Superior temporal gyrus (tissue), 1 donor: ENCODE measurements at regions not wholly inside any gene's neighbourhood (a gene's known extent, or its start where the extent isn't known, plus 50 kb on each side); places are given as distances from the start of the nearest gene placed in this dataset.
A peak's percentile ranks its signal among the peaks of the same experiment; 100 is the strongest.

Experiments used
- DNase-seq: peaks from one replicate; pipeline ENCODE4 v3.0.0-alpha.2; 2016; ENCODE audit errors: extremely low spot score

- DNase-seq = no peak
Measured at GRCh38 chr1:47574451-47575165, 136.8 kb downstream of the FOXD2 start.

DNA sequence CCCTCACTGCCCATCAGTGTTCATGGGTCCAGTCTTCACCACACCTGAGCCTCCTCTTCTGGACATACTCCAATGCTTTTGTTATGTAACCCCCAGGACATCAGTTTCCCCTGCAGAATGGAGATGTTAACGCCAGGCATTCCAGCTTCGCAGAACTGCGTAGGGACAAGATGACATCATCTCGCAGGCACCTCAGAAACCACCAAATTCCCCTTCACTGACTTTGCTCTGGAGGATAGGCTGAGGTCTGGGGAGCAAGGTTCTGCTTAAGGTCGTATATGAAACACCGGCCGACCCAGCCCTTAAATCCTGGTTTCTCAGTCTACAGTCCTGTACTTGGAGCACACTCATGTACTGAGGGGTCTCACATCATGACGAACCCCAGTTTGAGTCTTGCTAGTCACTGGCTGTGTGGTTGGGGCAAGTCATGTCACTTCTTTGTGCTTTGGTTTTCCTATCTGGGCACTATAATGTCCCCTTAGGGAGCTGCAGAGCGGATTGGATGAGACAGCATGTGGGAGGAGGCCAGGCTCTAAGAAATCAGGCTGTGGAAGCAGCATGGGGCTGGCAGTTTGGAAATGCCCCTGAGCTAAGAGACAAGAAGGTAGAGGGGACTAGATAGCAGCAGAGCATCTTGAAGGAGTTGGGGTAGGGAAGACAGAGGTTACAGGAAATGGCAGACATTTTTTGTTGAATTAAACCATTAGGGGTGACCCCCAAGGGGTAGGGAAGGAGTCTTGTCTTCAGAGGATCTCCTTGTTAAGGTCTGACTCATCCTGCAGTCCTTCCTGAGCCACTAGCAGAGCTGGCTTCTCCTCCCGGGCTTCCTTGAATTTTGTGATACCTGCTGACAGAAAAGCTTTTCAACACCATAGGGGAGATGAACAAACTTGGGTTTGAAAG, 138.3 kb downstream of the FOXD2 start:
- no peak for DNase-seq

DNA sequence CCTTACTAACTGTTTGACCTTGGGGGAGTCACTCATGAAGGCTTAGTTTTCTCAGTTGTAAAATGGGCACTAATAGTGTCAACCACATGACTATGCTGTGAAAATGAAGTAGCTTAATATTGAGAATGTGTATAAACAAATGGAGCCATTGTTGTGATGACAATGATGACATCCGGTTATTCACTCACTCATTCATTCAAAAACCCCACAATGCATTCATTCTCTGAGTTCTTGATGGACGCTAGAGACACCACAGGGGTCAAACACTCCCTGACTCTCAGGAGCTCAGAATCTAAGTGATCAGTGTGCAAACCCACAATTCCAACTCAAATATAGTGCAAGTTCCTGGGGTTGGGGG, 138.9 kb downstream of the FOXD2 start:
- DNase-seq = no peak

GRCh38 chr1:47577303-47578025, 139.6 kb downstream of the FOXD2 start:
- DNase-seq = no peak

GRCh38 chr1:47578026-47578720, 140.3 kb downstream of the FOXD2 start:
- peak; percentile 44 for DNase-seq

DNA sequence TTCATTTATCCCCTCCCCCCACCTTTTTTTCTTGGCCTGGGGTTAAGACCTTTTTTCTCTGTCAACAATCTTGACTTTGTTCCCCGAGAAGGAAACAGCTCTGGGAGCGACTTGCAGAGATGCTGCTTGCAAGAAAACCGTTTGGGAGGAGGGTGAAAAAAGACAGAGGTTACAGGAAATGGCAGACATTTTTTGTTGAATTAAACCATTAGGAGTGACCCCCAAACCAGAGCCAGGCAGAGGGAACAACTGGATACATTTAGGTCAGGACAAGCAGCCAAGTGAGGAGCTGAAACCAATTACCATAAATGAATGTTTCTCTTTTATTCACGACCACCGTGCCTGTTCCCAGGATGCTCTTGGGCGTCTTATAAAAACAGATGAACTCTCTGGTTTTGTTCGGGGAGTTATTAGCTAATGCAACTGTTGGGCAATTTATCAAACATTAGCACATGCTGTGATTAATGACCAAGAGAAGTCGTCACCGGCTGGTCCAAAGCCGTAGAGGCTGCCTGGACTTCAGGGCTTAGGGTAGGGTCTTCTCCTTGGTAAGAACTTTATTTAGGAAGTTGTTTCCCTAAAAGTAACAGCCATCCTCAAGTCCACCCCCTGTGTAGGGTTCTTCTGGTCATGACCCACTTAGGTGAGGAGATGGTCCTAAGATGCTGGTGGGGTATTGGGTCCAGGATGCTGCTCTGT, 141.0 kb downstream of the FOXD2 start:
- no peak for DNase-seq

GRCh38 chr1:47579809-47580208, 142.0 kb downstream of the FOXD2 start:
- no peak for DNase-seq

DNA sequence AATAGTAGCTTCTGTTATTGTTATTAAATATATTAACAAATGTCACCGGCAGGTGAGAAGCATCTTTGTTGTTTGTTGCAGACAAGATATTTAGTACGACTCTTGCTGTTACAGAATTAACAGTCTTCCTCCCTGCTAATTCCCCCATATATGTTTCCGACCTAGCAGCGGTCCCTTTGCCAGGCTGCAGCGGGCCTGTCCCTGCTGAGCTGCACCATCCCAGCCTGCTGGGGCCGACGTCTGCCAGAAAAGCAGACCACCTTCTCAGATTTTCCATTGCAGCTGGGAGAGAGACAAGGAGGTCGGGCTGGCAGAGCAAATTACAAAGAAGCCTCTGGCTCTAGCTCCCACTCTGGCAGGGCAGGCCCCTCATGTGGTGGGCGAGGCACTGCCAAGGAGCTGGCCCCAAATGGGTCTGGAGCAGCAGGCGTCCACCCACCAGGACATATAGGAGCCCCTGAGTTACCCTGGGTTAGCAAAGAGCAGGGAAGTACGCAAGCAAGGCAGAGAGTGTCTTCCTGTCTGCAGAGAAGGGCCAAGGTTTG, 142.7 kb downstream of the FOXD2 start:
- no peak for DNase-seq

GRCh38 chr1:47582891-47583608, 145.2 kb downstream of the FOXD2 start:
- DNase-seq = no peak

DNA sequence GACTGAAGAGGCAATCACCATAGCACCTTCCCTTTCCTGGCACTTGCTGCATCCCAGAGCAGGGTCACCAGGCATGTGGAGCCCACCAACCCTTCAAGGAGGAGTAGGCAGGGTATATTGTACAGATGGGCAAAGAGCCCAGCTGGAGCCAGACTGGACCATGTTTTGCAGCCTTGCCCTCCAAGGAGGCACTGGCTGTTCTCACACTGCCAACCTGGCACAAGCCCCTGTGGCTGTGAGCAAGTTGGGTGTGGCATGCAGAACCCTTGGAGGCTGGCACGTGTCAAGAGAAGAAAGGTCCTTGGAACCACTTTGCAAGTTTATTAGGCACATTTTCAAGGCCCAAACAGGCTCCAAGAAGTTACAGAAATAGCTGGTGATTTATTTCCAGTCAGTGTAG, 146.4 kb downstream of the FOXD2 start:
- no peak for DNase-seq

- no peak for DNase-seq
Measured at GRCh38 chr1:47585141-47585902, 147.5 kb downstream of the FOXD2 start.

DNA sequence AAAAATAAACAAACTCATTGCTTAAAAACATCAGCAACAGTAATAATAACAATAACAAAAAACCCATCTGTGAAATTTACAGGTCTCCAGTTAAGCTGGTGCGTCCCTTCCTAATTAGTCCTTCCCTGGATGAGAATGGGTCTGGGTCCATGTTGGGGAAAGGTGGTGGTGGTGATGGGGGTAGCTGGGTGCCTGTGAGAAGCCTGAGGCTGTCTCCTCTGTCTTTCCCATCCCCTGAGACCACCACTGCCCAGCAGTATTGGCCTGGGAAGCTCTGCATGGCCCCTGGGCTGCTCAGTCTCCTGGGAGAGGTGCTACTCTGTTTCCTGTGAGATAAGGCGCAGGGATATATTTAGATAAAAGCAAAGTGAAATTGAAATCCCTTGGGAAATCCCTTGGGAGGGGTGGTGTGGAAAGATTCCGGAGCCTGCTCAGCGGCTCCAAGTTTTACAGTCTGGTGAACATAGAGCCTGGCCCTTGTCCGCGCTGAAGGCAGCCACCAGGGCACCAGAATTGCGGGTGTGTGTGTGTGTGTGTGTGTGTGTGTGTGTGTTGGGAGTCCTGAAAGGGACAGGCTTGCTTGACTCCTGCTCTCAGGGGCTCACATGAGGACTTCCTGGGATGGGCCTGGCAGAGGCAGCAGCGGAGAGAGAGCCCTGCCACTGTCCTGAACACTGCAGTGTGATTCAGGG, 150.2 kb downstream of the FOXD2 start:
- DNase-seq = no peak

GRCh38 chr1:47590523-47591225, 152.8 kb downstream of the FOXD2 start:
- no peak for DNase-seq

DNA sequence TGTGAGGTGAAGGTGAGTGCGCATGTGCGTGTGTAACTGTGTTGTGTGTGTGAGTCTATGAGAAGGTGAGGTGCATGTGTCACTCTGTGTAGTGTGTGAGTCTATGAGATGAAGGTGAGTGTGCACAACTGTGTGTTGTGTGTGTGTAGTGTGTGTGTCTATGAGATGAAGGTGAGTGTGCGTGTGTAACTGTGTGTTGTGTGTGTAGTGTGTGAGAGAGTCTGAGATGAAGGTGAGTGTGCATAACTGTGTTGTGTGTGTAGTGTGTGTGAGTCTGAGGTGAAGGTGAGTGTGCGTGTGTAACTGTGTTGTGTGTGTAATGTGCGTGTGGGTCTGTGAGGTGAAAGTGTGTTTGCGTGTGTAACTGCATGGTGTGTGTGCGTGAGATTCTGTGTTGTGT, 154.0 kb downstream of the FOXD2 start:
- DNase-seq = no peak

- no peak for DNase-seq
Measured at GRCh38 chr1:47592296-47593012, 154.6 kb downstream of the FOXD2 start.

DNA sequence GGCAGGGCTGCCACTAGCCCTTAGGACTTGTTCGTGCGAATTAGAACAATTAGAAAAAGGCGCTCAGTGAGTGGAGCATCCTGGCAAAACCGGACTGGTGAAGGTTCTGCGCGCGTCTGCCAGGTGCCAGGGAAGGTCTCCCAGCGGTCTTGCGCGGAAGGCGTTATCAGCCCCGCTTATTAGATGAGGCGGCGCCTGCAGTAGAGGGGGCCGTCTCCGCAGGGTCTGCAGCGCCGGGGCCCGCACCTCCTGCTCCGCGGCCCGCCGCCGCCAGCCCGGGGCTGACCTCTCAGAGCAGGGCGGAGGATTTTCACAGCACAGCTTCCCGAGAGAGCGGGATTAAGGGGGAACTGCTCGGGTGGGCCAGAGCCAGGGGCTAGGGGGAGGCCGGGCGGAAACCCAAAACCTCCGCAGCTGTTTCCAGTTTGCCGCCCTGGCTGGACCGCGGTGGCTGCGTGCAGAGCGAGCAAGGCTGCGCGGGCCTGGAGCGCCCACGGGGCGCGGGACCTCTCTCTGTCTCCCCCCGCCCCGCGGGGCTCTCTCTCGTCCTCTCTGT, 155.2 kb downstream of the FOXD2 start:
- no peak for DNase-seq

- DNase-seq = no peak
Measured at GRCh38 chr1:47593598-47594285, 155.9 kb downstream of the FOXD2 start.
